Natural killer cell treated with Interleukin-12 subunit alpha and Interleukin-12 subunit beta and Interleukin-15 and Interleukin-18, amount 100 ng/mL, for 72 hours (primary cell): ENCODE measurements at regions not wholly inside any gene's neighbourhood (a gene's known extent, or its start where the extent isn't known, plus 50 kb on each side); places are given as distances from the start of the nearest gene placed in this dataset.

ENCODE experiments used
- ATAC-seq, 2 donors: fragments of 150-1000 bp; cut with Tn5 transposase in 1 of 2; sonication (Bioruptor Pico), chemical (Tn5 transposase) in 1 of 2; 2 replicates each; pipeline ENCODE4 v1.10.0; 2021
- DNase-seq: peaks from one replicate; pipeline ENCODE4 v3.0.0; 2022; ENCODE audit warnings: low spot score
- H3K27ac Mint-ChIP-seq, 2 donors: 1 replicate in 1 of 2; 2 replicates in 1 of 2; pipeline ENCODE4 v1.8.0; 2022; ENCODE audit warnings: mixed read lengths in 2 of 2, mild to moderate bottlenecking in 1 of 2, moderate library complexity in 1 of 2
- H3K27me3 Mint-ChIP-seq, 2 donors: 1 replicate in 1 of 2; 2 replicates in 1 of 2; pipeline ENCODE4 v1.8.0; 2022; ENCODE audit warnings: mixed read lengths in 2 of 2
- H3K36me3 Mint-ChIP-seq: one replicate; pipeline ENCODE4 v1.8.0; 2022; ENCODE audit warnings: mixed read lengths
- H3K4me1 Mint-ChIP-seq, 2 donors: 1 replicate in 1 of 2; 2 replicates in 1 of 2; pipeline ENCODE4 v1.8.0; 2022; ENCODE audit warnings: low read depth in 2 of 2, mixed read lengths in 2 of 2, mild to moderate bottlenecking in 1 of 2
- H3K4me3 Mint-ChIP-seq: one replicate; pipeline ENCODE4 v1.8.0; 2022; ENCODE audit warnings: mixed read lengths
- H3K9me3 Mint-ChIP-seq: 2 replicates; pipeline ENCODE4 v1.8.0; 2022; ENCODE audit warnings: mixed read lengths

GRCh38 chr11:17157761-17158160 is 50.0 kb downstream of the PIK3C2A start:
- H3K4me3 Mint-ChIP-seq = no peak overlapping the region

GRCh38 chr11:17156283-17156682 is 51.5 kb downstream of the PIK3C2A start:
- Mint-ChIP-seq H3K27me3 (no peaks in the 10 kb centered on the region), H3K4me3 (no peak overlapping the region), H3K9me3 (peaks cover 3% of the 10 kb centered on the region), H3K36me3 (no peaks in the 10 kb centered on the region), H3K4me1 (peaks cover 21 to 23% of the 10 kb centered on the region in 2 donors), H3K27ac (no peak overlapping the region)
- ATAC-seq (no peak), DNase-seq (no peak)

More at GRCh38 chr11:17157761-17158160, 50.0 kb downstream of the PIK3C2A start:
- no peaks in the 10 kb centered on the region for H3K36me3 Mint-ChIP-seq
- H3K27ac Mint-ChIP-seq = no peak overlapping the region
- no peaks in the 10 kb centered on the region for H3K27me3 Mint-ChIP-seq
- ATAC-seq = no peak
- H3K9me3 Mint-ChIP-seq = peaks cover 3% of the 10 kb centered on the region
- no peak for DNase-seq
- peaks cover 33 to 36% of the 10 kb centered on the region in 2 donors for H3K4me1 Mint-ChIP-seq

- H3K27me3 Mint-ChIP-seq = no peaks in the 10 kb centered on the region
- H3K9me3 Mint-ChIP-seq = no peaks in the 10 kb centered on the region
- peak overlapping the region in 1 of 2 donors; percentile 13 for H3K27ac Mint-ChIP-seq
- DNase-seq = no peak
- H3K36me3 Mint-ChIP-seq = no peaks in the 10 kb centered on the region
- peaks cover 7 to 12% of the 10 kb centered on the region in 2 donors for H3K4me1 Mint-ChIP-seq
- H3K4me3 Mint-ChIP-seq = no peak overlapping the region
- ATAC-seq = no peak
These were observed 53.2 kb downstream of the PIK3C2A start for GRCh38 chr11:17154409-17155159.

GRCh38 chr11:17153757-17154156 is 54.0 kb downstream of the PIK3C2A start:
- DNase-seq (no peak), ATAC-seq (no peak)

GRCh38 chr11:17152306-17152705 is 55.5 kb downstream of the PIK3C2A start:
- Mint-ChIP-seq H3K9me3 (no peaks in the 10 kb centered on the region), H3K4me3 (no peak overlapping the region), H3K36me3 (peaks cover 3% of the 10 kb centered on the region), H3K4me1 (peaks cover 7 to 9% of the 10 kb centered on the region in 2 donors), H3K27ac (no peak overlapping the region), H3K27me3 (no peaks in the 10 kb centered on the region)
- no peak for ATAC-seq
- DNase-seq = no peak

More at GRCh38 chr11:17153757-17154156, 54.0 kb downstream of the PIK3C2A start:
- no peaks in the 10 kb centered on the region for H3K9me3 Mint-ChIP-seq
- H3K4me3 Mint-ChIP-seq = no peak overlapping the region
- peak overlapping the region in 1 of 2 donors; percentile 31 for H3K27ac Mint-ChIP-seq
- H3K27me3 Mint-ChIP-seq = no peaks in the 10 kb centered on the region
- H3K36me3 Mint-ChIP-seq = no peaks in the 10 kb centered on the region
- H3K4me1 Mint-ChIP-seq = peaks cover 7 to 9% of the 10 kb centered on the region in 2 donors

- H3K4me3 Mint-ChIP-seq = no peak overlapping the region
- H3K4me1 Mint-ChIP-seq = peaks cover 7 to 9% of the 10 kb centered on the region in 2 donors
- H3K9me3 Mint-ChIP-seq = no peaks in the 10 kb centered on the region
- H3K27ac Mint-ChIP-seq = no peak overlapping the region
- H3K27me3 Mint-ChIP-seq = no peaks in the 10 kb centered on the region
- ATAC-seq = no peak
- no peak for DNase-seq
- H3K36me3 Mint-ChIP-seq = peaks cover 8% of the 10 kb centered on the region
These were observed 57.3 kb downstream of the PIK3C2A start for GRCh38 chr11:17150521-17150920.

GRCh38 chr11:17148536-17148935 is 59.2 kb downstream of the PIK3C2A start:
- H3K4me3 Mint-ChIP-seq = no peak overlapping the region
- H3K27ac Mint-ChIP-seq = no peak overlapping the region
- H3K27me3 Mint-ChIP-seq = no peaks in the 10 kb centered on the region
- peaks cover 8% of the 10 kb centered on the region for H3K36me3 Mint-ChIP-seq
- no peaks in the 10 kb centered on the region for H3K9me3 Mint-ChIP-seq
- DNase-seq = no peak
- H3K4me1 Mint-ChIP-seq = peaks cover 0 to 2% of the 10 kb centered on the region in 2 donors
- no peak for ATAC-seq

- peaks cover 18% of the 10 kb centered on the region for H3K36me3 Mint-ChIP-seq
- H3K27ac Mint-ChIP-seq = no peak overlapping the region
- H3K27me3 Mint-ChIP-seq = no peaks in the 10 kb centered on the region
- H3K4me1 Mint-ChIP-seq = peaks cover 0 to 3% of the 10 kb centered on the region in 2 donors
- ATAC-seq (no peak), DNase-seq (no peak)
- no peak overlapping the region for H3K4me3 Mint-ChIP-seq
- H3K9me3 Mint-ChIP-seq = no peaks in the 10 kb centered on the region
These were observed 61.8 kb downstream of the PIK3C2A start for GRCh38 chr11:17145972-17146371.

- ATAC-seq (no peak), DNase-seq (no peak)
- Mint-ChIP-seq H3K4me1 (peaks cover 0 to 7% of the 10 kb centered on the region in 2 donors), H3K27me3 (no peaks in the 10 kb centered on the region), H3K27ac (no peak overlapping the region), H3K4me3 (no peak overlapping the region), H3K36me3 (peaks cover 20% of the 10 kb centered on the region), H3K9me3 (no peaks in the 10 kb centered on the region)
These were observed 65.0 kb upstream of the RPS13 start for GRCh38 chr11:17142450-17142849.

- Mint-ChIP-seq H3K36me3 (peaks cover 14% of the 10 kb centered on the region), H3K4me3 (no peak overlapping the region), H3K4me1 (peaks cover 0 to 7% of the 10 kb centered on the region in 2 donors), H3K27ac (no peak overlapping the region), H3K27me3 (no peaks in the 10 kb centered on the region), H3K9me3 (no peaks in the 10 kb centered on the region)
- ATAC-seq (no peak), DNase-seq (no peak)
These were observed 63.7 kb upstream of the RPS13 start for GRCh38 chr11:17141156-17141555.

GRCh38 chr11:17138562-17138961 is 61.1 kb upstream of the RPS13 start:
- H3K27me3 Mint-ChIP-seq = no peaks in the 10 kb centered on the region
- H3K36me3 Mint-ChIP-seq = peaks cover 14% of the 10 kb centered on the region
- no peaks in the 10 kb centered on the region for H3K9me3 Mint-ChIP-seq
- peaks cover 0 to 7% of the 10 kb centered on the region in 2 donors for H3K4me1 Mint-ChIP-seq
- no peak overlapping the region for H3K27ac Mint-ChIP-seq
- no peak for DNase-seq
- H3K4me3 Mint-ChIP-seq = no peak overlapping the region
- no peak for ATAC-seq

- no peak for DNase-seq
- no peaks in the 10 kb centered on the region for H3K27me3 Mint-ChIP-seq
- peaks cover 0 to 4% of the 10 kb centered on the region in 2 donors for H3K4me1 Mint-ChIP-seq
- no peak for ATAC-seq
- H3K9me3 Mint-ChIP-seq = no peaks in the 10 kb centered on the region
- no peak overlapping the region for H3K27ac Mint-ChIP-seq
- peaks cover 4% of the 10 kb centered on the region for H3K36me3 Mint-ChIP-seq
- no peak overlapping the region for H3K4me3 Mint-ChIP-seq
These were observed 58.6 kb upstream of the RPS13 start for GRCh38 chr11:17135916-17136683.

GRCh38 chr11:17132654-17133053 is 55.2 kb upstream of the RPS13 start:
- no peaks in the 10 kb centered on the region for H3K9me3 Mint-ChIP-seq
- no peaks in the 10 kb centered on the region for H3K4me1 Mint-ChIP-seq
- H3K4me3 Mint-ChIP-seq = no peak overlapping the region
- peaks cover 6% of the 10 kb centered on the region for H3K36me3 Mint-ChIP-seq
- H3K27me3 Mint-ChIP-seq = no peaks in the 10 kb centered on the region
- no peak for ATAC-seq
- H3K27ac Mint-ChIP-seq = no peak overlapping the region
- DNase-seq = no peak

- Mint-ChIP-seq H3K36me3 (peaks cover 6% of the 10 kb centered on the region), H3K9me3 (no peaks in the 10 kb centered on the region), H3K4me1 (no peaks in the 10 kb centered on the region), H3K4me3 (no peak overlapping the region), H3K27ac (no peak overlapping the region), H3K27me3 (no peaks in the 10 kb centered on the region)
- ATAC-seq (no peak), DNase-seq (no peak)
These were observed 51.5 kb upstream of the RPS13 start for GRCh38 chr11:17129003-17129402.
